SW480 (cell line): ENCODE measurements at regions not wholly inside any gene's neighbourhood (a gene's known extent, or its start where the extent isn't known, plus 50 kb on each side); places are given as distances from the start of the nearest gene placed in this dataset.

Source experiments
- DNase-seq: peaks from one replicate; pipeline ENCODE4 v3.0.0-alpha.2; 2016; ENCODE audit warnings: low spot score

GRCh38 chr16:64035337-64035736 is 1086.5 kb downstream of the CDH11 start:
- DNase-seq = no peak

DNA sequence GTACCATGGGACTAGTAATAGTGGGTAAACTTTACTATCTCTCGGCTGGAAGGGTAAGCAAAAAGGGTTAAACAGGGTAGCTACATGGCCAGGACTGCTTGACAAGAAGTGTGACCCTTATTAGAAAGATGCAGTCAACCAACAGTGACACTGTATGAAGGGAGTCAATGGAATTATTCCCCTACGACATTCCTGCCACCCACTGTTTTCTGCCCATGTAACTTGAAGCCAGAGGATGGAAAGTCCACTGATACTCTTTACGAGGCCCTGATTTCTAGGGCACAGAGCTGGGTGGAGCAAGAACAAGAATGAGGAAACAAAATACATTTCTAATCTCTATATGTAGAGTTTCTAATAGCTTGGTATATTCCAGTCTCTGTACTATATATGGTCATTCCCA is 1102.5 kb downstream of the CDH11 start:
- DNase-seq = no peak

- no peak for DNase-seq
Observed at GRCh38 chr16:64017796-64018195, 1104.1 kb downstream of the CDH11 start.

DNA sequence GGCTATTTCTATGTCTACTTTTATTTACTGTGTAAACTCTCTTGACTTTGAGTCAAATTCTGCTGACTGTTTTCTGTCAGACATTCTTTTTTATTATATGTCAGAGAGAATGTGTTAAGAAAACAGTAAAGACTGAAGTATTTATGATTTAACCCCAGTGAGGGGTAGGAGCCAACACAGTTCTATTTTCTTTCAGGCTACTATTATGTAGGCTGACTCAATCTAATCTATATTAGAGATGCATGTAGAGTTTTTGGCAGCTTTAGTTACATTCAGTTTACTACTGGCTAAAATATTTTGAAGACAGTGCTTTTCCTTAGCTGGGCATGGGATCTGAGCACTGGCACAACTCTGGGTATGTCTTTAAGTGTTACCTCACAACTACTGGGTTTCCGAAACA is 1108.0 kb downstream of the CDH11 start:
- DNase-seq = no peak

GRCh38 chr16:64012166-64012565 is 1109.7 kb downstream of the CDH11 start:
- no peak for DNase-seq

- no peak for DNase-seq
Observed at GRCh38 chr16:64011650-64012049, 1110.2 kb downstream of the CDH11 start.

- no peak for DNase-seq
Observed at GRCh38 chr16:64008131-64008530, 1113.7 kb downstream of the CDH11 start.

- DNase-seq = no peak
Observed at GRCh38 chr16:64004116-64004515, 1117.7 kb downstream of the CDH11 start.

DNA sequence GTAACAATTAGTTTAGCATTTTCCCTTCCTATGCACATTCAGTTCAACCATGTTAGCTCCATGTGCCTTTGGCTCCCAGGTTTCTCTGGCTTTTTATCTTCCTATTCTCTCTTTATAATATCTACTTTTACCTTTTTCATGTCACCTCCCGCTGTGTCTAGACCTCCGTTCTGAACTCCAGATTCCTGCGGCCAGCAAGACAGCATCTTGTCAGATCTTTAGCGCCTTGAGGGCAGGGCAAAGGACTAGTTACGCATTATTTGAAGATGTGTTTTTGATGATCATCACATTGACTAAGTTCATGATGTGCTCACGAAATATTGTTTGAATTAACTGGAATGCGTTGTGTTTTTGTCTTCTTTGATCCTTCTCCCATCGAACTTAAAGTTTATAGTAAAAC is 1126.8 kb downstream of the CDH11 start:
- DNase-seq = no peak

DNA sequence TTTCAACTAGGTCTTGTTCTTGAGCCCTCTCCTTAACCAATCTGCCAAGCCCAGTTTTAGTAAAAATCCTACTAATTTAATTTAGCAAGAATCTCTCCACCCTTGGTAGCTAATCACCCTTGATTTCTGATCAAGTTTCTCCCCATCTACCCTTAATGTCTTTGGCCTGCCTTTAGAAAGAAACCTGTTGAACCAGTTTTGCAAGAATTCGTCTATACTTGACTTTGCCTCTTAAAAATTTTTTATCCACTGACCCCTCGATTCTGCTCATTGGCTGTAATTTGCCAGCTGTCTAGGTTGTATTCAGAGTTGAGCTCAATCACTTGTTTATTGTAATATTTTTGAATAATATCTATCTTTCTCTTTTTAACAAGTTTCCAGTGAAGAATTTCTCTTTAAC is 1138.5 kb downstream of the CDH11 start:
- no peak for DNase-seq

DNA sequence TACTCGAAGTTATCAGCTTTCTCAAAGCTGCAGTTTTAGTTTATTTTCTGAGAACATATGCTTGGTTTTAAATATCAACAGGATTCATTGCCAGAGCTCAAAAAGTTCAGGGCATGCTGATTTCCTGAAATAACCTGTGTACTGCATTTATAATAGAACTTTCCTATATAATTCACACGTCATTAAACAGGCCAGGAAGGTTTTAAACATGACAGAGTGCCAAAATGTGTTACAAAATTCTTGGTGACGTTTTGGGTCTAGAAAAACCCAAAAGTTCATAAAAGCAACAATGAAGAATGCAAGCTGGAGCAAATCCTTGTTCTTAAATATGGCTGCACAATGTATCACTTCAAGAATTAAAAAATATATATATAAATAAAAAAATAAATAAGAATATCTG is 1139.1 kb downstream of the CDH11 start:
- DNase-seq = no peak

GRCh38 chr16:63982110-63982509 is 1139.8 kb downstream of the CDH11 start:
- DNase-seq = no peak

DNA sequence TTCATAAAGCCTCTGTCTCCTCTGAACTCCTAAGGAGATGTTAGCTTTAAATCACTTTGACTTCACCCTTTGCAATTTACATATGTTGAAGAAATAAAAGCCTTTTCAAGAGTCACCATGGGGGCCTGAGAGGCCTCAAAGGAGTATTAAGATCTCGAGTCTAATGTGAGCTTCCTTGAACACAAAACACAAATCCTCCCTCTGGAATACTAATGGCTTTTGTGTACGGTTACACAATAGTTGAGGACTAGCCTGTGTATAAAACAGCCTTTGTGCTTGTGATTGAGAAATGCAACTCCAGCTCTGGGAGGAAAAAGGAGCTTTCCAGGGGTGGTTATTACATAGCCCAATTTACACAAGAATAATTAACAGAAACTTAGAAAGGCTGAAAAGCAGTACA is 1140.2 kb downstream of the CDH11 start:
- DNase-seq = no peak

- DNase-seq = no peak
Observed at GRCh38 chr16:63980763-63981162, 1141.1 kb downstream of the CDH11 start.

DNA sequence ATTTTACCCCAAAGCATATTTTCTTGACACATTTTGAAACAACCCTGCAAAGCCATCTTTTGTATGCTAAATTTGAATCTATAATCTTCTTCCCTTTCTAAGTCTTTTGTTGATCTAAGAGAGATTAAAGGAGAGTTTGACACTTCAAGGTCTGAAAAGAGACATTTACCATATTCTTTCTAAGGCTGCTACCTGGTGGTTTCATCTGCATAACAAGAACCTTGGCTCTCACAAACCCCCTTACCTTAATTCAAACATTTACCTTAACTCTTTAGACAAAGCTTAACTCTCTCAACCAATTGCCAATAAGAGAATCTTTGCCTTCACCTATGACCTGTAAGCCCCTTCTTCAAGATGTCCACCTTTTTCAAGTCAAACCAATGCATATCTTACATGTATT is 1143.6 kb downstream of the CDH11 start:
- no peak for DNase-seq

GRCh38 chr16:63976345-63976744 is 1145.5 kb downstream of the CDH11 start:
- no peak for DNase-seq

GRCh38 chr16:63975669-63976068 is 1146.2 kb downstream of the CDH11 start:
- DNase-seq = no peak

DNA sequence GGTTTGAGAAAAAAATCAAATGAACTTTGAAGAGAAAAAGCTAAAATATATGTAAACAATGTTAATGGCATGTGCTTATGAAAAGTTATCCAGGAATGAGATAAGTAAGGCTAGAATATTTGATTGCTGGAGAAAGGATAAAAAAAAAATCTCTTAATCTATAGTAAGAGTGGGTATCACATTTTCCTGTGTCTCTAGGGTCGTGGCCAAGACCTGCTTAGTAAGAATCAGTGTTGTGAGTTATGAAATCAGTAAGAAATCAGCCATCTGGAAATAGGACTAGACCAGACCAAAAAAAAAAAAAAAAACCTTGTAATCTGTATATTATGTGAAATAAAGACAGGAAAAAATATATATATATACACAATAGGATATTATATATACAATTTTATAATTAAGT is 1153.9 kb downstream of the CDH11 start:
- DNase-seq = no peak

- no peak for DNase-seq
Observed at GRCh38 chr16:63960321-63960720, 1161.5 kb downstream of the CDH11 start.

- no peak for DNase-seq
Observed at GRCh38 chr16:63947022-63947421, 1174.8 kb downstream of the CDH11 start.

GRCh38 chr16:63945806-63946205 is 1176.1 kb downstream of the CDH11 start:
- no peak for DNase-seq

GRCh38 chr16:63943566-63943965 is 1178.3 kb downstream of the CDH11 start:
- no peak for DNase-seq

DNA sequence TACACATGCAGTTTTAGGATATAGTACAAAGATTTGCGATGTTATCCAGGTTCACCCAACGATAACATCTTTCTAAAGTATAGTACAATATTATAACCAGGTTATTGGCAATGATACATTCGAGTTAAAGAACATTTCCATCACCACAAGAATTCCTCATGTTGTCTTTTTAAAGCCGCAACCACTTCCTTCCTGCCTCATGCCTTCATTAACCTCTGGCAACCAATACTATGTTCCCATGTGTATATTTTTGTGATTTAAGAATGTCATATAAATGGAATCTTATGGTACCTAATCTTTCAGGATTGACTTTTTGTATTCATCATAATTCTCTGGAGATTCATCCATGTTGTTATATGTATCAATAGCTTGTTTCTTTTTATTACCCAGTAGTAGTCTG is 1183.2 kb downstream of the CDH11 start:
- no peak for DNase-seq

GRCh38 chr16:63933841-63934240 is 1188.0 kb downstream of the CDH11 start:
- no peak for DNase-seq

- no peak for DNase-seq
Observed at GRCh38 chr16:63928421-63928820, 1193.4 kb downstream of the CDH11 start.
